ENCODE measurements at regions not wholly inside any gene's neighbourhood (a gene's known extent, or its start where the extent isn't known, plus 50 kb on each side); places are given as distances from the start of the nearest gene placed in this dataset.

- H4K20me1 ChIP-seq (replicated peaks; ENCODE audit: control insufficient read depth, extremely low read depth, insufficient read depth, low read length): no peaks in the 10 kb centered on the region
- dilution Hi-C loops (cut with MboI; ENCODE audit: extremely low pct_ligation_motif_present, low sequenced_read_pairs): no loop called here
- intact Hi-C loops (cut with micrococcal nuclease): no loop called here
- BruUV-seq (replicated peaks): no TSS peak
- H3K9me3 ChIP-seq (replicated peaks; ENCODE audit: control insufficient read depth, insufficient read depth, low read length): no peaks in the 10 kb centered on the region
- H3K27ac ChIP-seq (ENCODE audit: insufficient read depth, low read depth, low read length): no peak overlapping the region
- H3K27me3 ChIP-seq (ENCODE audit: control insufficient read depth in 2 of 2, insufficient read depth in 2 of 2, low read length in 2 of 2): no peaks in the 10 kb centered on the region
- FAIRE-seq (no peak), DNase-seq (ENCODE audit: low read depth, low spot score) (no peak)
- ChIA-PET CTCF (no interaction called here), POLR2A (no interaction called here)
- no peak overlapping the region for H3K4me2 ChIP-seq (ENCODE audit: insufficient read depth, low read length)
- TF ChIP-seq POLR2A (IDR thresholded peaks at IDR 0.05; ENCODE audit: low read depth, low read length) (no peak), POLR2AphosphoS5 (IDR thresholded peaks at IDR 0.05; ENCODE audit: insufficient read depth, low read depth, low read length) (no peak), MAX (IDR thresholded peaks at IDR 0.05; ENCODE audit: insufficient read depth, insufficient read length) (no peak), CTCF (IDR thresholded peaks at IDR 0.05; ENCODE audit: extremely low read depth in 1 of 2, insufficient read depth in 1 of 2, low read depth in 1 of 2, low read length in 2 of 2) (no peak), GATA2 (IDR thresholded peaks at IDR 0.05; ENCODE audit: insufficient read depth, insufficient read length, low read depth, low read length) (no peak), FOS (IDR thresholded peaks at IDR 0.05; ENCODE audit: borderline replicate concordance, insufficient read depth, low read length) (no peak), EZH2 (IDR thresholded peaks at IDR 0.05; ENCODE audit: borderline replicate concordance, low read depth, low read length, severe bottlenecking) (no peak), MYC (IDR thresholded peaks at IDR 0.05; ENCODE audit: low read depth, low read length) (no peak), JUN (IDR thresholded peaks at IDR 0.05; ENCODE audit: borderline replicate concordance, insufficient read depth, insufficient read length, low read depth) (no peak)
- no peaks in the 10 kb centered on the region for H3K36me3 ChIP-seq (ENCODE audit: control insufficient read depth in 2 of 2, extremely low read depth in 1 of 2, insufficient read depth in 2 of 2, low read length in 2 of 2)
- no peak overlapping the region for H3K9ac ChIP-seq (replicated peaks; ENCODE audit: extremely low read depth, insufficient read depth, low read length)
- H3K4me3 ChIP-seq (replicated peaks in 1 of 3; ENCODE audit: insufficient read depth in 1 of 3, low read depth in 1 of 3, low read length in 3 of 3): no peak overlapping the region
- H3K9me1 ChIP-seq (replicated peaks; ENCODE audit: control insufficient read depth, extremely low read depth, insufficient read depth, low read length): no peaks in the 10 kb centered on the region
- no peaks in the 10 kb centered on the region for H3K4me1 ChIP-seq (ENCODE audit: control insufficient read depth, extremely low read depth, insufficient read depth, low read length)
- no peak overlapping the region for H2AFZ ChIP-seq (ENCODE audit: low read depth, low read length)
- H3K79me2 ChIP-seq (ENCODE audit: control insufficient read depth, insufficient read depth, low read length): no peaks in the 10 kb centered on the region
Observed at GRCh38 chr5:6253281-6253680, 125.1 kb downstream of the MED10 start.
